GM23338 (cell line): ENCODE measurements at regions not wholly inside any gene's neighbourhood (a gene's known extent, or its start where the extent isn't known, plus 50 kb on each side); places are given as distances from the start of the nearest gene placed in this dataset.

ENCODE experiments used
- ATAC-seq: fragments of 200-7000 bp; cut with Tn5 transposase; 3 replicates; pipeline ENCODE4 v1.9.1; 2020
- DNase-seq: peaks from one replicate; pipeline ENCODE4 v3.0.0-alpha.2; 2015; ENCODE audit warnings: low spot score
- H2AFZ ChIP-seq: fragments of 200-600 bp; sonication (generic); 2 replicates; pipeline ENCODE4 v1.8.0; 2016; ENCODE audit warnings: antibody characterized with exemption, mild to moderate bottlenecking, moderate library complexity
- H3F3A ChIP-seq: fragments of 200-600 bp; sonication (generic); replicated peaks from 2 replicates; pipeline ENCODE4 v1.8.0; 2017; ENCODE audit warnings: antibody characterized with exemption, mixed run types, low read depth
- H3K27ac ChIP-seq: fragments of 200-600 bp; sonication (generic); 2 replicates; pipeline ENCODE4 v1.6.1; 2016; ENCODE audit warnings: low read depth
- H3K27me3 ChIP-seq: fragments of 200-600 bp; sonication (generic); 2 replicates; pipeline ENCODE4 v1.8.0; 2016; ENCODE audit warnings: mild to moderate bottlenecking, mixed run types, moderate library complexity; ENCODE audit not compliant: insufficient read depth
- H3K36me3 ChIP-seq: fragments of 200-600 bp; sonication (generic); 2 replicates; pipeline ENCODE4 v1.8.0; 2016; ENCODE audit warnings: mild to moderate bottlenecking; ENCODE audit not compliant: insufficient read depth
- H3K4me1 ChIP-seq: fragments of 200-600 bp; sonication (generic); 2 replicates; pipeline ENCODE4 v1.8.0; 2016; ENCODE audit warnings: mild to moderate bottlenecking, moderate library complexity; ENCODE audit not compliant: insufficient read depth
- H3K4me2 ChIP-seq: fragments of 200-600 bp; sonication (generic); 2 replicates; pipeline ENCODE4 v1.7.1; 2017; ENCODE audit warnings: mixed run types
- H3K4me3 ChIP-seq: fragments of 200-600 bp; sonication (generic); 2 replicates; pipeline ENCODE4 v1.6.1; 2016; ENCODE audit warnings: mixed run types
- H3K79me2 ChIP-seq: fragments of 200-600 bp; sonication (generic); replicated peaks from 2 replicates; pipeline ENCODE4 v1.8.0; 2017; ENCODE audit warnings: mild to moderate bottlenecking; ENCODE audit not compliant: insufficient read depth
- H3K9me2 ChIP-seq: fragments of 200-600 bp; sonication (generic); 2 replicates; pipeline ENCODE4 v1.8.0; 2017; ENCODE audit not compliant: insufficient read depth
- H4K20me1 ChIP-seq: fragments of 200-600 bp; sonication (generic); replicated peaks from 2 replicates; pipeline ENCODE4 v1.8.0; 2017; ENCODE audit warnings: mild to moderate bottlenecking; ENCODE audit not compliant: insufficient read depth
- H3K27ac Mint-ChIP-seq: 2 replicates; pipeline ENCODE4 v1.8.0; 2020; ENCODE audit warnings: inconsistent platforms, mild to moderate bottlenecking, moderate library complexity, mixed read lengths
- H3K27me3 Mint-ChIP-seq: 3 replicates; pipeline ENCODE4 v1.8.0; 2022; ENCODE audit warnings: low read depth, mild to moderate bottlenecking, moderate library complexity, mixed read lengths, inconsistent platforms; ENCODE audit not compliant: insufficient read depth, poor library complexity
- H3K36me3 Mint-ChIP-seq: 3 replicates; pipeline ENCODE4 v1.8.0; 2021; ENCODE audit warnings: low read depth, mild to moderate bottlenecking, inconsistent platforms, moderate library complexity, mixed read lengths
- H3K4me1 Mint-ChIP-seq: 3 replicates; pipeline ENCODE4 v1.8.0; 2020; ENCODE audit warnings: mild to moderate bottlenecking, inconsistent platforms, mixed read lengths
- H3K4me3 Mint-ChIP-seq: 3 replicates; pipeline ENCODE4 v1.8.0; 2021; ENCODE audit warnings: moderate library complexity, mild to moderate bottlenecking, inconsistent platforms, mixed read lengths
- H3K9me3 Mint-ChIP-seq: 3 replicates; pipeline ENCODE4 v1.8.0; 2020; ENCODE audit warnings: moderate library complexity, mild to moderate bottlenecking, inconsistent platforms, mixed read lengths
- CREB1 ChIP-seq: fragments of 250-450 bp; sonication (Bioruptor Pico); IDR thresholded peaks from 2 replicates; pipeline ENCODE4 v1.5.0; 2020; ENCODE audit warnings: low read depth, mild to moderate bottlenecking, moderate library complexity
- CTCF ChIP-seq, 2 experiments: fragments of 200-600 bp in 1 of 2; sonication (generic) in 1 of 2; conservative IDR thresholded peaks; 2 replicates each; pipeline versions ENCODE4 v1.5.1 to v1.6.1; 2016 to 2017; ENCODE audit warnings: antibody characterized with exemption in 2 of 2, low read depth in 2 of 2, mild to moderate bottlenecking in 2 of 2, moderate library complexity in 1 of 2
- ETS1 ChIP-seq: IDR thresholded peaks from 2 replicates; pipeline ENCODE4 v1.6.1; 2016; ENCODE audit warnings: antibody characterized with exemption
- EZH2 ChIP-seq: fragments of 200-600 bp; sonication (generic); IDR thresholded peaks from one replicate; pipeline ENCODE4 v1.8.0; 2017; ENCODE audit warnings: antibody characterized with exemption, mild to moderate bottlenecking, low read depth; ENCODE audit not compliant: unreplicated experiment
- EZH2phosphoT487 ChIP-seq: fragments of 200-600 bp; sonication (generic); IDR thresholded peaks from one replicate; pipeline ENCODE4 v1.8.1; 2018; ENCODE audit warnings: antibody characterized with exemption; ENCODE audit not compliant: unreplicated experiment
- JUNB ChIP-seq: IDR thresholded peaks from one replicate; pipeline ENCODE4 v1.6.1; 2016; ENCODE audit warnings: antibody characterized with exemption; ENCODE audit not compliant: unreplicated experiment
- NANOG ChIP-seq: IDR thresholded peaks from 2 replicates; pipeline ENCODE4 v1.6.1; 2016; ENCODE audit warnings: antibody characterized with exemption, borderline replicate concordance
- POLR2AphosphoS5 ChIP-seq: IDR thresholded peaks from 2 replicates; pipeline ENCODE4 v1.6.1; 2016; ENCODE audit warnings: antibody characterized with exemption, low read depth
- REST ChIP-seq: IDR thresholded peaks from one replicate; pipeline ENCODE4 v1.6.1; 2018; ENCODE audit warnings: antibody characterized with exemption; ENCODE audit not compliant: unreplicated experiment
- STAT1 ChIP-seq: IDR thresholded peaks from one replicate; pipeline ENCODE4 v1.6.1; 2016; ENCODE audit warnings: antibody characterized with exemption; ENCODE audit not compliant: unreplicated experiment
- ZNF114 ChIP-seq: fragments of 250-450 bp; sonication (Bioruptor Pico); IDR thresholded peaks from 2 replicates; pipeline ENCODE4 v1.5.0; 2020; ENCODE audit warnings: mild to moderate bottlenecking, moderate library complexity
- ZNF331 ChIP-seq: fragments of 250-450 bp; sonication (Bioruptor Pico); IDR thresholded peaks from 2 replicates; pipeline ENCODE4 v1.5.0; 2020; ENCODE audit warnings: low read depth, mild to moderate bottlenecking, moderate library complexity
- ZNF462 ChIP-seq: fragments of 250-450 bp; sonication (Bioruptor Pico); IDR thresholded peaks from 2 replicates; pipeline ENCODE4 v1.5.0; 2020; ENCODE audit warnings: mild to moderate bottlenecking, moderate library complexity

- Histone ChIP-seq H3K27me3 (no peaks in the 10 kb centered on the region), H3K9me2 (no peaks in the 10 kb centered on the region), H3K27ac (no peak overlapping the region), H3F3A (no peaks in the 10 kb centered on the region), H3K4me3 (no peak overlapping the region), H4K20me1 (no peaks in the 10 kb centered on the region), H3K4me1 (no peaks in the 10 kb centered on the region), H3K79me2 (no peaks in the 10 kb centered on the region), H2AFZ (no peak overlapping the region; the same call in 1 of the 2 replicates), H3K4me2 (no peak overlapping the region), H3K36me3 (no peaks in the 10 kb centered on the region)
- Mint-ChIP-seq H3K27ac (no peak overlapping the region), H3K9me3 (no peaks in the 10 kb centered on the region), H3K36me3 (no peaks in the 10 kb centered on the region), H3K4me1 (no peaks in the 10 kb centered on the region), H3K4me3 (no peak overlapping the region), H3K27me3 (no peaks in the 10 kb centered on the region)
- no peak for DNase-seq
- ATAC-seq: no peak
- TF ChIP-seq REST (no peak), ZNF331 (CRISPR knock-in tag) (no peak), STAT1 (no peak), POLR2AphosphoS5 (no peak), EZH2 (no peak), CREB1 (no peak), ZNF114 (CRISPR knock-in tag) (no peak), ZNF462 (CRISPR knock-in tag) (no peak), CTCF (conservative IDR thresholded peaks at IDR 0.05; ENCODE audit: low read depth in 2 of 2) (no peak), JUNB (no peak), ETS1 (no peak), EZH2phosphoT487 (no peak), NANOG (no peak)
These were observed 203.9 kb upstream of the PPFIA2 start for GRCh38 chr12:81963026-81963425.
